ENCODE measurements at regions not wholly inside any gene's neighbourhood (a gene's known extent, or its start where the extent isn't known, plus 50 kb on each side); places are given as distances from the start of the nearest gene placed in this dataset.
"Not testable (repeated sequence)": the region's sequence is repeated elsewhere in the genome, so short reads cannot be mapped to it uniquely, and the experiment has no call there.

DNA sequence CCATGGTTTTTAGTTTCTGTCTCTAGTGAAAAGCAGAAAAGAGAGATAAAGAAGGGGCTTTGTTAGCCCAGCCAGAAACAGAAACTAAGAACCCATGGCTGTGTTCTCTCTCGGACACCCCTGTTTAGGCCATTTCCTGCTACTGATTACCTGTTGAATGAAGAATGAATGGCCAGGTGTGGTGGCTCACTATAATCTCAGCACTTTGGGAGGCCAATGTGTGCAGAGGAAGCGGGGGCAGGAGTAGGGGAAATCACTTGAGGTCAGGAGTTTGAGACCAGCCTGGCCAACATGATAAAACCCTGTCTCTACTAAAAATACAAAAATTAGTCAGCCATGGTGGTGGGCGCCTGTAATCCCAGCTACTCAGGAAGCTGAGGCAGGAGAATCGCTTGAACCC lies 93.8 kb upstream of the MSH6 start:
- DNase-seq, result not testable (repeated sequence)

- no peak for DNase-seq
These were observed 94.4 kb upstream of the MSH6 start for GRCh38 chr2:47688561-47688960.

- DNase-seq, result no peak
These were observed 95.1 kb upstream of the MSH6 start for GRCh38 chr2:47687856-47688255.

DNA sequence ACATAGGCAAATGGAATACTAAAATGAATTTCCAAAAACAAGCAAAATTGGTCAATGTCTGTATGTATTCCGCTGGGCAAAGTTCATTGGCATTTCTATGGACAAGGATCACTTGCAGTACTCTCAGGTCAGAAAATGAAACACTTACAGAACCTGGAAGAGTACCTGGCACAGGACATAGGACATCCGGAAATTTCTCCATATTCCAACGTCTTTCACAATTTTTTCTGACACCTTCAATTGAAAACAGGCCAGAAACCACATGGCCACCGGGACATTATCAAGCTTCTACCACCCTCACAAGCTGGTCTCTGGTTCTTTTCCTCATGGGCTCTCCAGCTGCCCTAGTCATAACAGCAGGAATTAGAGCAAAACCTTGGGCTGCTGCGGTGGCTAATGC lies 96.9 kb upstream of the MSH6 start:
- DNase-seq, result no peak

- no peak for DNase-seq
These were observed 100.7 kb upstream of the MSH6 start for GRCh38 chr2:47682216-47682749.

GRCh38 chr2:47676261-47676926 lies 105.6 kb upstream of the KCNK12 start:
- DNase-seq, result no peak

GRCh38 chr2:47675196-47675825 lies 104.5 kb upstream of the KCNK12 start:
- DNase-seq, result no peak

GRCh38 chr2:47666332-47666731 lies 95.5 kb upstream of the KCNK12 start:
- no peak for DNase-seq

DNA sequence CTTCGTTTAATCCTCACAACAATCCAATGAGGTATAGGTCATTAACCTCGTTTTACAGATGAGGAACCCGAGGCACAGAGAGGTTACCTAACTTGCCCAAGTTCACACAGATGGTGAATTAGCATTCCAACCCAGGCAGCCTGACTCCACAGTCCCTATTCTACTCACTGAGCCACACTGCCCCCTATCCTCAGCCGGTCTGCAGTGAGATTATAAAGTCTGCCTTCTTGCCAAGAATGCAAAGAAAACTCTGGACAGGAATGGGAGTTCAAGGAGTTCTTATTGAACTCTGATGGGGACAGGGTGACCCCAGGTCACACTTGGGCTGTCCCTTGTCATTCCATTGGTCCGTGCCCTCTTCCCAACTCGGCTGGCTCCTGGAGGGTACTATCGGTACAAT lies 94.0 kb upstream of the KCNK12 start:
- DNase-seq, result no peak

- no peak for DNase-seq
These were observed 91.8 kb upstream of the KCNK12 start for GRCh38 chr2:47662552-47662951.

- no peak for DNase-seq
These were observed 90.5 kb upstream of the KCNK12 start for GRCh38 chr2:47661310-47661709.

DNA sequence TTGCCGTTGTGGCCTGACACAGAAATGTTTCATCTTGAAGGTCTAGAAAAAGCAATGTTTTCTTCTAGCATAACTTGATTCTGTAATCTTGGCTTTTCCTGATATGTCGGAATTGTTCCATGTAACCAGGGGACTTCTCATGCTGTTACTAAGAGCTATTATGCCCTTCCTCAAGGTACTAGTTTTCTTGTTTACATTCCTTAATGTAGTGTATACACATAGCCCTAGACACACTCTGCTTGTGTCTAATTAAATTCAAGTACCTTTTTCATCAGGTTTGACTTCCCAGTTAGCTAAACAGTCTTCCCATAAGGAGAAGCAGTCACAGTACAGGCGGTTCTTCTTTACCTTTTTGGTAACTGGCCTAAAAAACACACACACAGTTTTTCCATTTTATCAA lies 89.4 kb upstream of the KCNK12 start:
- DNase-seq, result peak; percentile 46

- no peak for DNase-seq
These were observed 88.0 kb upstream of the KCNK12 start for GRCh38 chr2:47658646-47659320.

DNA sequence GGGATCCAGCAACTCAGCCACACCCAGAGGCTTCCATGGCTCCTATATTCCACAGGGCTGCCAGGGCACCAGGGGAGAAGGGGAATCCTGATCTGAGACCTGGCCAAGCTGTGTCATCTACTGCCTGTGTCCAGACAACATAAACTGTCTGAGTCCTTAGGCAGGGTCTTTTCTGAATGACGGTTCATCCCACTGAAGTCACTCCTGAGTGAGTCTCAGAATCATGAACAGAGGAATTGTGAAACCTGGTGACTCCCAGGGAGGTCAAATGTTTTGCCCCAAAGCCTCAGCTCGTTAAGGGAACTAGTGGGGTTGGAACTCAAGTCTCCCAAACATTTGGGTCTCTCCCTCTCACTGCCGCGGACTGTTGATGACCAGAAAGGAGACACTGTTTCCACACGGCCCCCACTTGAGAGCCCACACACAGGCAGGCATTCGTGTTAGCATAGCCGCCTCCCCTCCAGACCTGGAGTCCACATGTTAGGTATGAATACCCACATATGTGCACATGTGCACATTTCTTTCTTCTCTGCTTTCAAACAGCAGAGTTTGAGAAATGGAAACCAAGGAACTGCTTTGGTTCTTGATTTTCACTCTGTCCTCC lies 87.2 kb upstream of the KCNK12 start:
- no peak for DNase-seq

DNA sequence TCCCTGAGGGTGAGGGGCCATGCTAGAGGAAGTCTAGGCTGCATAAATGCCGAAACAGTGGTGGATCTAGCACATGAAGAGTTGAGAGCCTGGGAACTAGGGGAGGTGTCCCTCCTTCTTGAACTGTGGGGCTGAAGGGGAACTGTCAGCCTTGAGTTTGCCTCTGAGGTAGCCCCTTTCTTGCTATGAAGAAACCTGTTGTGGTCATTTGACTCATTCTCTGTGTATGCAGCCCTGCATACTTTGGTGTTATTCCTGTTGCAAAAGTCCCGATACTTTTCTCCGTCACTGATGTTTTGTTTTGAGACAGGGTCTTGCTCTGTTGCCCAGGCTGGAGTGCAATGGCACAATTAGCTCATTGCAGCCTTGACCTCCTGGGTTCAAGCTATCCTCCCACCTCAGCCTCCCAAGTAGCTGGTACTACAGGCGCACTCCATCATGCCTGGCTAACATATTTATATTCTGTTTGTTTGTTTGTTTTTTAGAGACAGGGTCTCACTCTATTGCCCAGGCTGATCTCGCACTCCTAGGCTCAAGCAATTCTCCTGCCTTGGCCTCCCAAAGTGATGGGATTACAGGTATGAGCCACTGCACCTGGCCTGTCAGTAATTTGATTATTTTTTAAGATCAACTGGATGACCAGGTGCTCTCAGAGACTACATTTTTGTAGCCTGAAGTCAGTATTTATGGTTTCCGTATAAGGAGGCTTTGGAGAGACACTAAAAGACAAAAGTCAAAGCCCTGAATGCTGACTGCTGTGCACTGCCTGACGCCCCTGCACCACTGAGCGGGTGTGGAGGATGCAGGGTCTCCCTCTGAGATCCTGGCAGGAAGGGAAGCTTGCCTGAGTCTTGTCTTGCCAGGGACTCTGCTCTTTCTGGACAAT lies 86.2 kb upstream of the KCNK12 start:
- no peak for DNase-seq

DNA sequence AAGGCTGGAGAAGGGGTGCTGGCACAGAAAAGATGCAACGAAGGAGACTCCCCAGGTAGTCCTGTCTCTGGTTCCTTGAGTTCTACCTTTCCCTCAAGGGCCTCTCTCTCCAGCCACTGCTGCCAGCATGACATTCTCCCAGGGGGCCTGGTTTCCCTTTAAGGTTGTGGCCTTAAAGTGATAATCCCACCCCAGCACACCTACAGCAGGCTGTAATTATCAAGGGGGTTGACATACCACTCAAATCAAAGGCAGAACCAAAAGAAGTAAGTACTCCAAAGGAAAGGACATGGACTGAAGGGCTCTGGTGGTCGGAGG lies 84.7 kb upstream of the KCNK12 start:
- DNase-seq, result peak; percentile 80

DNA sequence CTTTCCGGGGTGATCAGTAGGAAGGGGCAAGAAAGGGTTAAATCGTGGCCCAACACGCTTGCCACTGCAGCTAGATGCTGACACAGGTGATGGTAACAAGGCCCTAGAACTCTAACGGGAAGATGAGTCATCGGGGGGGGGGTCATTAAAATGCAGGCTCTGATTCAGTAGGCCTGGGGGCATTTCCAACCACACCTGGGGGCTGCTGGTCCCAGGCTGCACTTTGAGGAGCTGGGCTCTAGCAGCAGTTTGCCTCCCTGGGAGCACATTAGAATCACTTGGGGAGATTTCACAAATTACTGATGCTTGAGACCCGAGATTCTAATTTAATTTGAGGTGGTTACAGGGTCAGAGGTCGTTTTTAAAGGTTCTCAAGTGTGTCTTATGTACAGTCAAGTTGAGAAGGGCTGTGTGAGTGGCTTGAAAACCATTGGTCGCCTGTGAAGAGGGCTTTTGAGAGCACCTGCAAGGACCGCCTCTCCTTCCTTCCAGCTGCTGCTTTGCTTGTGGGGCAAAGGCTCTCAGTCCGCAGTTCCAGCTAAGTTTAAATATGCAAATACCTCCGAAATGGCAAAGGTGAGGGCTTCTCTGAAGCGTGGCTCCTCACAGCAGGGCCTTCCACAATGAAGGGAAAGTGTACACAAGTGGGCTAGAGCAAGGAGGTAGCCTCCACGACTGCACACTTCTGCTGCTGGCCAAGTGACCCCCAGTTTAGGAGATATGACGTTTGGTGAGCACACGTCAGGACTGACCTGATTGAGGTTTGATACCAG lies 84.2 kb upstream of the KCNK12 start:
- peak; percentile 96 for DNase-seq

DNA sequence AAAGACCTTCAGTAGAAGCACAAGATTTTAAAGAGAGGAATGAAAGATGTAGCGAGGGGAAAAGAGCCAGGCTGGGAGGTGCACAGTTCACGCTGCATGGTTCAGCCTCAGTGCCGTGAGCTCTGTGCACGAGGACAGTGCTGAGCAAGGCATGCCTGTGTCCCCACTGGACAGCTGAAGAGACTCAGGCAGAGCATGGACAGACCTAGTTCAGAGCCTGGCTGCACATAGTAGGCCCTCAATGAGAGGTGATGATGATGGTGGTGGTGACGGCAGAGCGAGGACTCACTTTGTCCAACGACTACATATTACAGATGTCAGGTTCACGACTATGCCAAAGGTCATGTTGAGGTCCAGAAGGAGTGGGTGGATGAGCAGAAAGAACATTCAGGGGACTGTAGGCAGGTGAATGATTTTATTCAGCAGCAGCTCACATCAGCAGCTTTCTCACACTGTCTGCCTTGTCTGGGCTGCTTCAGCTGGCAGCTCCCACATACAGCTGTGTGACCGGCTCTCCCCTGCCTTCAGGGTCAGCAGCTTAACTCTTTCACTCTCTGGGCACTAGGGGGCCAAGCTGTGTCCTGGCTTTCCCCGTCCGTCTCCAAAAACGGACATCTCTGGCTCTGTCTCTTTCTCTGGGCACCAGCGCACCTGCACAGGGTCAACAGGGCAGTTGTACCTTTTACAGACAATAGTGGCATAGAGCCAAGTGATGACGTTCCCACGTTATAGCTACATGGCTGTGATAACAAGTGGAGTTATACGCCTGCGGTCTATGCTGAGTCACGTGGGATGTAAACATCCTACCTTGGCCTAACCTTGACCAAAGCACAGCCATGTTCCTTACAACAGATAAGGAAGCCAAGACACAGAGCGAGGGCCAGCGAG lies 83.4 kb upstream of the KCNK12 start:
- peak; percentile 80 for DNase-seq

DNA sequence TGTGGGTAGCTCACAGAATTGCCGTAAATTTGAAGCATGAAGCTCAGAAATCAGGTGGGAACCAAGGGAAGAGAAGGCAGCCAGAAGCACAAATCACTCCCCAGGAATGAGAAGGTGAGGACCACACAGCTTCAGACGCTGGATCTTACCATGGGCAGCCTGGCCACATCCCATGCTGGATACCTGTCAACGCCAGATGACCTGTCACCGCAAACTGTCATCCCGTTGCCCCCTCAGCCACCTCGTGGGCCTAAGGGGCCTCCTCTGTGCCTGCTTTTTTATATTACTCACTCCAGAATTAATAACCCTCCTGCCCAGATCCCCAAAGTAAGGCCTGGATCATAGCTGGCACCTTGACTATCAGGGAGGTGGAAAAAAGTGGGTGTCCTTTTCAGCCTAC lies 82.3 kb upstream of the KCNK12 start:
- DNase-seq, result no peak

GRCh38 chr2:47652061-47652690 lies 81.4 kb upstream of the KCNK12 start:
- DNase-seq, result peak; percentile 92

Data from DMS79 (cell line).